ENCODE measurements at regions not wholly inside any gene's neighbourhood (a gene's known extent, or its start where the extent isn't known, plus 50 kb on each side); places are given as distances from the start of the nearest gene placed in this dataset.

DNA sequence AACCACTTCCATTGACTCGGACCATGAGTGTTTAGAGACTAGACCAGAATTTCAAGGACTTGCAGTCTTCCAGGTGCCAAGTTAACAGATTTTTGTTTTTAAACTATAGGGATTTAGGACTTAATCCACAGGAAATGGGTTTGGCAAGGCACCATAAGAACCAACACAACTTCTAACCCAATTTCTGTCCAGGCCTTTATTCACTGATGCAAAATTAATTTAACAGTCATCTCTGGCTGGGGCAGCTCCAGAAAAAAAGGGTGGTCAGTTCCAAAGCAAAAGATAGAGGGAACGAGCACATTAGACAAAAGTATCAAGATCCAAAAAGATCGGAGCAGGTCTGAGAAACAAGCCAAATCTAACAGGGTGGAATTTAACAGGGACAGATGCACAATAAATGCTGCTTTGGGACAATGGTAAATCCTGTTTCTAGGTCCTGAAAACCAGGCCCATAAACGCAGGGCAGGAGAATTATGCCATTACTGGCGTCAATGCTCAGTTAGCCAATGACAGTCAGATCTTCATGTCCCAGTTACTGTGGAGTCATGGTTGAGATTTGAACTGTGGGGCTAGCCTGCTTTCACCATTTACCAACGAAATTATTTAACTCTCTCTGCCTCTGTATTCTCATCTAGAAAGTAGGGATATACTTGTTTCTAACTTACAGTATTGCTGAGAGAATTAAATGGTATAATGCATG, 590.8 kb upstream of the BRINP1 start:
- Histone ChIP-seq H3K4me1 (ENCODE audit: control insufficient read depth in 1 of 2, insufficient read depth in 2 of 2, low read length in 2 of 2) (no peaks in the 10 kb centered on the region), H3K4me2 (replicated peaks; ENCODE audit: extremely low read depth, low read length, poor library complexity, severe bottlenecking) (no peak overlapping the region), H3K9ac (ENCODE audit: insufficient read depth, low read length, poor library complexity, severe bottlenecking) (no peak overlapping the region), H3K9me3 (replicated peaks in 1 of 2; ENCODE audit: control insufficient read depth in 1 of 2, insufficient read depth in 1 of 2, low read length in 2 of 2) (no peaks in the 10 kb centered on the region), H3K4me3 (replicated peaks in 1 of 3; ENCODE audit: low read depth in 2 of 3, low read length in 3 of 3) (no peak overlapping the region), H2AFZ (ENCODE audit: insufficient read depth, low read depth, low read length, poor library complexity, severe bottlenecking) (no peak overlapping the region), H3K79me2 (ENCODE audit: insufficient read depth, low read length) (no peaks in the 10 kb centered on the region), H3K27ac (ENCODE audit: low read depth in 1 of 2, low read length in 2 of 2) (no peak overlapping the region), H3K36me3 (replicated peaks in 1 of 2; ENCODE audit: control insufficient read depth in 1 of 2, insufficient read depth in 2 of 2, low read length in 2 of 2) (no peaks in the 10 kb centered on the region), H3K27me3 (ENCODE audit: control insufficient read depth in 2 of 2, insufficient read depth in 2 of 2, low read length in 2 of 2) (peaks cover 0 to 2% of the 10 kb centered on the region in 2 donors), H4K20me1 (ENCODE audit: insufficient read depth, low read length) (no peaks in the 10 kb centered on the region)
- Mint-ChIP-seq H3K27me3 (ENCODE audit: low read depth in 3 of 3) (peaks cover 1 to 13% (median 3%) of the 10 kb centered on the region in 3 donors), H3K36me3 (no peaks in the 10 kb centered on the region), H3K4me1 (peaks cover 2% of the 10 kb centered on the region), H3K4me3 (no peak overlapping the region), H3K9me3 (no peaks in the 10 kb centered on the region), H3K27ac (no peak overlapping the region)
- intact Hi-C loops (cut with micrococcal nuclease): loop anchor here (5.0 to 10.0 kb wide), 2 partner anchors 505 to 517 kb away; no protein-coding TSS in a partner anchor
- 96% methylated on average over 2 of the region's 6 CpGs for WGBS (ENCODE audit: insufficient coverage)
- TF ChIP-seq, protein P1, sequence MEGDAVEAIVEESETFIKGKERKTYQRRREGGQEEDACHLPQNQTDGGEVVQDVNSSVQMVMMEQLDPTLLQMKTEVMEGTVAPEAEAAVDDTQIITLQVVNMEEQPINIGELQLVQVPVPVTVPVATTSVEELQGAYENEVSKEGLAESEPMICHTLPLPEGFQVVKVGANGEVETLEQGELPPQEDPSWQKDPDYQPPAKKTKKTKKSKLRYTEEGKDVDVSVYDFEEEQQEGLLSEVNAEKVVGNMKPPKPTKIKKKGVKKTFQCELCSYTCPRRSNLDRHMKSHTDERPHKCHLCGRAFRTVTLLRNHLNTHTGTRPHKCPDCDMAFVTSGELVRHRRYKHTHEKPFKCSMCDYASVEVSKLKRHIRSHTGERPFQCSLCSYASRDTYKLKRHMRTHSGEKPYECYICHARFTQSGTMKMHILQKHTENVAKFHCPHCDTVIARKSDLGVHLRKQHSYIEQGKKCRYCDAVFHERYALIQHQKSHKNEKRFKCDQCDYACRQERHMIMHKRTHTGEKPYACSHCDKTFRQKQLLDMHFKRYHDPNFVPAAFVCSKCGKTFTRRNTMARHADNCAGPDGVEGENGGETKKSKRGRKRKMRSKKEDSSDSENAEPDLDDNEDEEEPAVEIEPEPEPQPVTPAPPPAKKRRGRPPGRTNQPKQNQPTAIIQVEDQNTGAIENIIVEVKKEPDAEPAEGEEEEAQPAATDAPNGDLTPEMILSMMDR (IDR thresholded peaks at IDR 0.05): no peak
- DNase-seq: no peak

DNA sequence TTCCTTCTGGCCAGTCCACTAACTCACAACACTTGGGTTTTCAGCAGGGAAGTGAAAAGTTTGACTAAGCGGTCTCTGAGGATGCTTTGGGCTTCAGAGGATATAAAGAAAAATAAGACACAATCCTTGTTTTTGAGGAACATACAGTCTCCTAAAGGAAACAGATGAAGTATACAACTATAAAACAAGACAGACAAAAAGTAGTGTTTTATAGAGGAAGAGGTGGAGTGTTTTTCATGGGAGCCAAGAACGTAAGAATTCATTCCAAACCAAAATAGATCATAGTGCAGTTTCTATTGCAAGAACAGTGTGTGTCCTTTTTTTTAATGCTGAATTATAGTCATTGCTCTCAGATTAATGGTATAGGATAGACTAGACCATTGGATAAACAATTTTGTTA, 586.9 kb upstream of the BRINP1 start:
- no peaks in the 10 kb centered on the region for H4K20me1 ChIP-seq (ENCODE audit: insufficient read depth, low read length)
- no peaks in the 10 kb centered on the region for H3K9me3 Mint-ChIP-seq
- intact Hi-C loops (cut with micrococcal nuclease): no loop called here
- TF ChIP-seq, protein P1 (IDR thresholded peaks at IDR 0.05): no peak
- H3K4me3 Mint-ChIP-seq: no peak overlapping the region
- H2AFZ ChIP-seq (ENCODE audit: insufficient read depth, low read depth, low read length, poor library complexity, severe bottlenecking): no peak overlapping the region
- H3K4me1 ChIP-seq (ENCODE audit: control insufficient read depth in 1 of 2, insufficient read depth in 2 of 2, low read length in 2 of 2): no peaks in the 10 kb centered on the region
- peaks cover 0 to 2% of the 10 kb centered on the region in 2 donors for H3K27me3 ChIP-seq (ENCODE audit: control insufficient read depth in 2 of 2, insufficient read depth in 2 of 2, low read length in 2 of 2)
- H3K4me1 Mint-ChIP-seq: no peaks in the 10 kb centered on the region
- H3K27ac ChIP-seq (ENCODE audit: low read depth in 1 of 2, low read length in 2 of 2): no peak overlapping the region
- H3K4me2 ChIP-seq (replicated peaks; ENCODE audit: extremely low read depth, low read length, poor library complexity, severe bottlenecking): no peak overlapping the region
- H3K4me3 ChIP-seq (replicated peaks in 1 of 3; ENCODE audit: low read depth in 2 of 3, low read length in 3 of 3): no peak overlapping the region
- H3K9ac ChIP-seq (ENCODE audit: insufficient read depth, low read length, poor library complexity, severe bottlenecking): no peak overlapping the region
- peaks cover 0 to 7% (median 1%) of the 10 kb centered on the region in 3 donors for H3K27me3 Mint-ChIP-seq (ENCODE audit: low read depth in 3 of 3)
- no peaks in the 10 kb centered on the region for H3K36me3 ChIP-seq (replicated peaks in 1 of 2; ENCODE audit: control insufficient read depth in 1 of 2, insufficient read depth in 2 of 2, low read length in 2 of 2)
- H3K9me3 ChIP-seq (replicated peaks in 1 of 2; ENCODE audit: control insufficient read depth in 1 of 2, insufficient read depth in 1 of 2, low read length in 2 of 2): no peaks in the 10 kb centered on the region
- no peak for DNase-seq
- WGBS (ENCODE audit: insufficient coverage): no CpG with 5 or more reads among the region's 2 CpGs
- no peak overlapping the region for H3K27ac Mint-ChIP-seq
- no peaks in the 10 kb centered on the region for H3K79me2 ChIP-seq (ENCODE audit: insufficient read depth, low read length)
- H3K36me3 Mint-ChIP-seq: no peaks in the 10 kb centered on the region

Measured in CD14-positive monocyte (primary cell).